ENCODE measurements at regions not wholly inside any gene's neighbourhood (a gene's known extent, or its start where the extent isn't known, plus 50 kb on each side); places are given as distances from the start of the nearest gene placed in this dataset.

DNA sequence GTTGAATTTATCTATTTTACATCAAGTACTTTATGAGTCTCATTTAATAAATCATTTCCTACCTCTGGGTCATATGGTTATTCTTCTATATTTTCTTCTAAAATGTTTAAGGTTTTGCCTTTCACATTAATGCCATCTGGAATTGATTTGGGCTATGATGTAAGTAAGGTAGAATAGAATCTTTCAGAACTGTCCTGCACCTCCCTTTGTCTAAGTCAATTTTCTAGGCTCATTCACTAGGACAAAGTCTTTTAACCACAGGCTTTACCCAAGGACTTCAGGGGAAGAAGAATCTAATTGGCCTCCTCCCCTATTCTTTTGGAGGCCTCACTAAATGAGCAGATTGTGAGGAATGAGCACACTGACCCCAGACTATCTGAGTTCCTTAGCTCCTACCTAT, 146.0 kb downstream of the BBOX1 start:
- no peak for DNase-seq (ENCODE audit: extremely low spot score)
- POLR2A ChIA-PET: no interaction called here
- CTCF ChIA-PET: interaction anchor here (1.1 to 6.0 kb wide), 4 partner anchors 31 to 313 kb away, joined by 3 to 170 read pairs (median 6); no protein-coding TSS in a partner anchor
- TF ChIP-seq, protein P1, sequence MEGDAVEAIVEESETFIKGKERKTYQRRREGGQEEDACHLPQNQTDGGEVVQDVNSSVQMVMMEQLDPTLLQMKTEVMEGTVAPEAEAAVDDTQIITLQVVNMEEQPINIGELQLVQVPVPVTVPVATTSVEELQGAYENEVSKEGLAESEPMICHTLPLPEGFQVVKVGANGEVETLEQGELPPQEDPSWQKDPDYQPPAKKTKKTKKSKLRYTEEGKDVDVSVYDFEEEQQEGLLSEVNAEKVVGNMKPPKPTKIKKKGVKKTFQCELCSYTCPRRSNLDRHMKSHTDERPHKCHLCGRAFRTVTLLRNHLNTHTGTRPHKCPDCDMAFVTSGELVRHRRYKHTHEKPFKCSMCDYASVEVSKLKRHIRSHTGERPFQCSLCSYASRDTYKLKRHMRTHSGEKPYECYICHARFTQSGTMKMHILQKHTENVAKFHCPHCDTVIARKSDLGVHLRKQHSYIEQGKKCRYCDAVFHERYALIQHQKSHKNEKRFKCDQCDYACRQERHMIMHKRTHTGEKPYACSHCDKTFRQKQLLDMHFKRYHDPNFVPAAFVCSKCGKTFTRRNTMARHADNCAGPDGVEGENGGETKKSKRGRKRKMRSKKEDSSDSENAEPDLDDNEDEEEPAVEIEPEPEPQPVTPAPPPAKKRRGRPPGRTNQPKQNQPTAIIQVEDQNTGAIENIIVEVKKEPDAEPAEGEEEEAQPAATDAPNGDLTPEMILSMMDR (IDR thresholded peaks at IDR 0.05; ENCODE audit: control extremely low read depth, extremely low read depth, low read depth, missing control alignments): no peak

DNA sequence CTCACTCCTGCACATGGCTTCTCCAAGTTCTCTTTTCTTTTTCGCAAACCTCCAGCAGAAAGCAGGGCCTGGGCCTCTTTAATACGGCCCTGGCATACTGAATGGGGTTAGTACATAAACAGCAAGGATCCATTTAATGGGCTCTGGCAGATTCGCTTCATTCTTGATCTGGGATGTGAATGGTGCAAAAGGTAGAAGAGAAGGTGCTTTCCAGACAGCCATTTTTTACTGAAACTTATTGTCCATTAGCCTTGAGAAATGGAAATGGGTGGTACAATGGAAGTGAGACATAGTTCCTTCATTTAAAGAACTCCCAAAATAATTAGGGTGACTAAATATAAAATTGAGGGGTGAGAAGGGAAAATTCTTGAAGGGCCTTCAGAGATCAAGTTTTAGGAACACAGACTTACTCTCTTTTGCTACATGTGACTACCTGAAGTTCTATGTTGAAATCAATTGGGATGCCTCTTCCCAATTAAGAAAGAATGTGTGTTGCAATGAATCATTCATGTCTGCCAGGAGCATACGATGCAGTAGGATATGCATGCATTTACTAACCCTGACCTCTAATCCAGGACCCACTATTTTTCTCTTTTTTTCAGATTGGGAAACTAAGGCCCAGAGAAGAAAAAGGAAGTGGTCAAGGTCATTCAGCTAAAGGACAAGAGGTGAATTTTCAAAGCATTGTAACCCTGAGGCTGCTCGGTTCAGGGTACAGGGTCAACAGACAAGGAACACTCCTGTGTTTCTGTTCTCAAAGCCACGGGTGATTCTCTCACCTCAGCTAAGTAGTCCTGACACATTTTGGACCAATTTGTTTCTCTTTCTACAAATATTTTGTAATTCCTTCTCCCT, 144.1 kb downstream of the BBOX1 start:
- no peak for DNase-seq (ENCODE audit: extremely low spot score)
- TF ChIP-seq, protein P1 (IDR thresholded peaks at IDR 0.05; ENCODE audit: control extremely low read depth, extremely low read depth, low read depth, missing control alignments): no peak
- POLR2A ChIA-PET: no interaction called here
- CTCF ChIA-PET: interaction anchor here (0.9 to 6.0 kb wide), 18 partner anchors 8 to 315 kb away, joined by 3 to 170 read pairs (median 6); no protein-coding TSS in a partner anchor

DNA sequence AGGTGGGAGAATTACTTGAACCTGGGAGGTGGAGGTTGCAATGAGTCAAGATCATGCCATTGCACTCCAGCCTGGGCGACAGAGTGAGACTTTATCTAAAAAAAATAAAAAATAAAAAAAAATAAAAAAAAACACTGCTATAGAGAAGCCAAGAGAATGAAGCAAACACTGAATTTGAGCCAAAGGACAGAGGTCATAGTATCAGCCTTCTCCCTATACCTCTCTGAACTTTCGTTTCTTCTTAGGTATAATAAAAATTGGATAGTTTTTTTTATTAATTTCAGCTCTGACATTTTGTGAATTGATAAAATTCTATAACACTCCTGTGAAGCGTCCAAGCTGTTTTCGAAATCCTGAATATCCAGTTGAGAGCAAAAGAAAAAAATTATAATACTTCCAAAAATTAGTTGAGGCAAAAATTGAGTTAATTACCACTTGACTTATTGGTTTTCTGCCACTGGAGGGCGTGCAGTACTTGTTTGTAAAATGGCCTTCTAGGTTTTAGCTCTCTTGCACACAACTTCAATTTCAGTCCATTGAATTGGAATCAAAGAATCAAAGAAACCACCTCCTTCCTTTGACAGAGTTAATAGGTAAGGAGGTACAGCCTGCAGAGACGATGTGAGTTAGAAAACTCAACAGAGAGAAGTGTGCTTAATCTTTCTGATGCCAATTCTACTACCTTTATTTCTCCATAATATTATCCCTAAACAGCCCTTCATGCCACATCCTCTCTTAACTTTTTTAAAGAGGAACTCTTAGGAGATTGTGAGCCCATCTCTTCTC, 143.2 kb downstream of the BBOX1 start:
- TF ChIP-seq, protein P1 (IDR thresholded peaks at IDR 0.05; ENCODE audit: control extremely low read depth, extremely low read depth, low read depth, missing control alignments): peak; percentile 51
- peak; percentile 22 for DNase-seq (ENCODE audit: extremely low spot score)
- ChIA-PET CTCF (interaction anchor here (1.0 to 6.0 kb wide), 14 partner anchors 9 to 315 kb away, joined by 3 to 170 read pairs (median 7); no protein-coding TSS in a partner anchor), POLR2A (no interaction called here)

DNA sequence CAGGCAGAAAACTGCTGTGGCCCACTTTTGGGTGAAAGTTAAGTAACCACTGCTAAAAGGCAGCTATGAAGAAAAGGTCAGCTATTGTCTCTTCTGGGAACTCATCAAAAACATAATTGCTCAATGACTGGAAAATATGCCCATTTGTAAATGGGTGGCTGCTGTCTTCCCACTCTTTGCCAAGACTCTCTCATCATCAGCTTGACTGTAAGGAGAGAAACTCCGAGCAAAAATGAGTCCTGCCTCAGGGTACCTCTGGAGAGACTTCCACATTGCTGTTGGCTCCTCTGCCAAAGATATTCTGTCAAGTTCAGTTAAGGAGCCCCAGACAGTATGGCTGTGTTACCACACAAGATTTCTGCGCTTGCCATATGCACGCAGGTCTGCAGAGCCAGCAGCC, 138.7 kb downstream of the BBOX1 start:
- POLR2A ChIA-PET: no interaction called here
- CTCF ChIA-PET: interaction anchor here (1.1 to 2.0 kb wide), 3 partner anchors 78 to 309 kb away, joined by 3 to 8 read pairs (median 3); no protein-coding TSS in a partner anchor
- no peak for DNase-seq (ENCODE audit: extremely low spot score)
- TF ChIP-seq, protein P1 (IDR thresholded peaks at IDR 0.05; ENCODE audit: control extremely low read depth, extremely low read depth, low read depth, missing control alignments): no peak

DNA sequence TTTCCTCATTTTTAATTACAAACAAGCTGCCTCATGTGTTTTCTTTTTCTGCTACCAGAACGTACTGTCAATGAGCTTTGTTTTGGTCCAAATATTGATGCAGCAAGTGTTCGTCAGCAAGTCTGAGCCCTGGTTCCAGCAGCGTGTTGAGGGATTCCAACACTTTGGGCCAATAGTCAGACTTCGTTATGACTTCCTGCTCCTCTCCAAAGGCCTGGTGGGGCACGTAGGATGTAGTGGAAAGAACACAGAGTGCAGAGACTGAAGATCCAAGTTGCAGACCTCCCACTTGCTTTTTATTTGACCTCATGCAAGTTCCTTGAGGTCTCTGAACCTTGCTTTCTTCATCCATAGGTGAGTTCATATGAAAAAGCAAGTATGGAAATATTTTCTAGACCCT, 138.2 kb downstream of the BBOX1 start:
- TF ChIP-seq, protein P1 (IDR thresholded peaks at IDR 0.05; ENCODE audit: control extremely low read depth, extremely low read depth, low read depth, missing control alignments): no peak
- no peak for DNase-seq (ENCODE audit: extremely low spot score)
- ChIA-PET POLR2A (no interaction called here), CTCF (interaction anchor here (1.1 to 2.0 kb wide), 2 partner anchors 307 to 309 kb away, joined by 3 to 8 read pairs; no protein-coding TSS in a partner anchor)

Measured in GM10248 (cell line).